ENCODE measurements at regions not wholly inside any gene's neighbourhood (a gene's known extent, or its start where the extent isn't known, plus 50 kb on each side); places are given as distances from the start of the nearest gene placed in this dataset.

DNA sequence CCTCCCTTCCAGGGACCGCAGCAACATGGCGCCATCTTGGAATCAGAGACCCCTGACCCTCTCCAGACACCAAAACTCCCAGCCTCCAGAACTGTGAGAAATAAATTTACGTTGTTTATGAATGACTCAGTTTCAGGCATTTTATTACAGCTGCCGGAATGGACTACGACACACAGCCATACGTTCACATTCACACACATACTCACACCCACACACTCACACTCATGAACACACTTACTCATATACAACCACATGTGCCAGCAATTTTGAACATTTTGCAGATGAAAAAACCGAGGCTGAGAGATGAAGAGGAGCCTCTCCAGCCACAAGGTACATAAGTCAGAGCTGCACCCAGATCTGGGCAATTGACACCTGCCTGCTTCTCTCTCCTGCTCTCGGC lies 151.0 kb upstream of the RAB4A start:
- TF ChIP-seq, protein P1, sequence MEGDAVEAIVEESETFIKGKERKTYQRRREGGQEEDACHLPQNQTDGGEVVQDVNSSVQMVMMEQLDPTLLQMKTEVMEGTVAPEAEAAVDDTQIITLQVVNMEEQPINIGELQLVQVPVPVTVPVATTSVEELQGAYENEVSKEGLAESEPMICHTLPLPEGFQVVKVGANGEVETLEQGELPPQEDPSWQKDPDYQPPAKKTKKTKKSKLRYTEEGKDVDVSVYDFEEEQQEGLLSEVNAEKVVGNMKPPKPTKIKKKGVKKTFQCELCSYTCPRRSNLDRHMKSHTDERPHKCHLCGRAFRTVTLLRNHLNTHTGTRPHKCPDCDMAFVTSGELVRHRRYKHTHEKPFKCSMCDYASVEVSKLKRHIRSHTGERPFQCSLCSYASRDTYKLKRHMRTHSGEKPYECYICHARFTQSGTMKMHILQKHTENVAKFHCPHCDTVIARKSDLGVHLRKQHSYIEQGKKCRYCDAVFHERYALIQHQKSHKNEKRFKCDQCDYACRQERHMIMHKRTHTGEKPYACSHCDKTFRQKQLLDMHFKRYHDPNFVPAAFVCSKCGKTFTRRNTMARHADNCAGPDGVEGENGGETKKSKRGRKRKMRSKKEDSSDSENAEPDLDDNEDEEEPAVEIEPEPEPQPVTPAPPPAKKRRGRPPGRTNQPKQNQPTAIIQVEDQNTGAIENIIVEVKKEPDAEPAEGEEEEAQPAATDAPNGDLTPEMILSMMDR (IDR thresholded peaks at IDR 0.05), result no peak
- TF ChIP-seq POLR2A (IDR thresholded peaks at IDR 0.05) (no peak), EP300 (IDR thresholded peaks at IDR 0.05) (no peak)

Data from sigmoid colon (tissue), 4 donors.